ENCODE measurements at regions not wholly inside any gene's neighbourhood (a gene's known extent, or its start where the extent isn't known, plus 50 kb on each side); places are given as distances from the start of the nearest gene placed in this dataset.

DNA sequence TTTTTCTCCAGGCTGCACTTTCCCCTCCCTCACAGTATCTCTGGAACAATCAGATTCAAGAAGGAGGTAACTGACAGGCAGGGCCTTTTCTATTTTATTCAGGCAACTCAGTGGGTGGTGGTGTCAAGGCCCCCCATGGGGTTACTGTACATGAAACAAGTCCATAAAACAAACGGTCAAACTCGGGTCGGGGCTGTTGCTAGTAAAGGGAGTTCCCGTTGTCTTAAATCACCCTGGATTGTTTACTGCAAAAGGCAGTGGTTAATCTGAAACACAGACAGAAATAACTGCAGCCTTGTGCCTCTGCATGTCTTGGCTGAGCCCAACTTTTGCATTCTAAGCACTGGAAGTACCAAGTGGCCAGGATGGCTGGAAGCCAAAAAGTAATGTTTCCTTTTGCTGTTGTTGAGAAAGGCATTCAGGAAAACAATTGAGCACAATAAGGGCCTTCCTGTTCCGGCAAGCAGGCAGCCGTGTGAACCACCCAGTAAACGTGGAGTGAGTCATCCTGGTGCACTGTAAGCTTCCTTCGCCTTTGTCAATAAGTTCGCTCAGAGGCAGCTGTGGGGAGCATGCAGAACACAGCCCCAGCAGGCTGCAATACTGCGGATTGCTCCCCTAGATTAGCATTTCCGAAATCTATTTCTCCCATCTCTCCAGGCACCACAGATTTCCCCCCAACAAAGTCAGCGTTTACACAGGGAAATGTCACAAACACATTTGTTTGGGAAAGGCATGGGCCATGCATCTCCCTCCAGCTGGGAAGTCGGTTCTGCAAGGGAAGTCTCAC lies 149.6 kb downstream of the IRS1 start (continued):
- TF ChIP-seq ATF6 (CRISPR knock-in tag; conservative IDR thresholded peaks at IDR 0.05) (no peak), ZNF331 (CRISPR knock-in tag; IDR thresholded peaks at IDR 0.05) (peak; percentile 96), ZNF224 (CRISPR knock-in tag; IDR thresholded peaks at IDR 0.05) (peak; percentile 81), NFE2L2 (IDR thresholded peaks at IDR 0.05; ENCODE audit: low read length) (no peak), ZNF598 (CRISPR knock-in tag; IDR thresholded peaks at IDR 0.05; ENCODE audit: borderline replicate concordance) (peak; percentile 29; the same call in 1 of the 2 replicates), ZFX (CRISPR knock-in tag; IDR thresholded peaks at IDR 0.05; ENCODE audit: low read depth) (peak; percentile 86), HES4 (CRISPR knock-in tag; IDR thresholded peaks at IDR 0.05; ENCODE audit: borderline replicate concordance) (no peak; the same call in 1 of the 2 replicates), ZNF616 (CRISPR knock-in tag; IDR thresholded peaks at IDR 0.05; ENCODE audit: low read depth) (peak; percentile 77; the same call in 1 of the 2 replicates), ZSCAN22 (CRISPR knock-in tag; IDR thresholded peaks at IDR 0.05) (no peak; the same call in 1 of the 2 replicates), ZNF577 (CRISPR knock-in tag; IDR thresholded peaks at IDR 0.05; ENCODE audit: borderline replicate concordance, low read depth) (no peak), EP300 (IDR thresholded peaks at IDR 0.05; ENCODE audit: low read depth in 2 of 2, low read length in 2 of 2) (peak in 1 of 2 experiments; percentile 84; a peak in 1 of 4 replicates), EP300 (CRISPR knock-in tag; IDR thresholded peaks at IDR 0.05; ENCODE audit: borderline replicate concordance) (peak; percentile 85; the same call in 1 of the 2 replicates), KLF13 (CRISPR knock-in tag; IDR thresholded peaks at IDR 0.05) (no peak), SRSF1 (optimal IDR thresholded peaks at IDR 0.05; ENCODE audit: low read depth, low read length) (no peak), FOXP1 (IDR thresholded peaks at IDR 0.05) (peak; percentile 75), FOXP1 (CRISPR knock-in tag; IDR thresholded peaks at IDR 0.05) (peak; percentile 98), JDP2 (CRISPR knock-in tag; IDR thresholded peaks at IDR 0.05; ENCODE audit: borderline replicate concordance) (no peak), JUNB (CRISPR knock-in tag; IDR thresholded peaks at IDR 0.05; ENCODE audit: borderline replicate concordance) (peak; percentile 88), RXRB (CRISPR knock-in tag; IDR thresholded peaks at IDR 0.05; ENCODE audit: borderline replicate concordance) (peak; percentile 87), SMARCC2 (IDR thresholded peaks at IDR 0.05) (no peak)
- TF ChIP-seq, protein P1, sequence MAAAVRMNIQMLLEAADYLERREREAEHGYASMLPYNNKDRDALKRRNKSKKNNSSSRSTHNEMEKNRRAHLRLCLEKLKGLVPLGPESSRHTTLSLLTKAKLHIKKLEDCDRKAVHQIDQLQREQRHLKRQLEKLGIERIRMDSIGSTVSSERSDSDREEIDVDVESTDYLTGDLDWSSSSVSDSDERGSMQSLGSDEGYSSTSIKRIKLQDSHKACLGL (CRISPR knock-in tag; IDR thresholded peaks at IDR 0.05), result peak; percentile 72; the same call in 1 of the 2 replicates
- TF ChIP-seq, protein P2, sequence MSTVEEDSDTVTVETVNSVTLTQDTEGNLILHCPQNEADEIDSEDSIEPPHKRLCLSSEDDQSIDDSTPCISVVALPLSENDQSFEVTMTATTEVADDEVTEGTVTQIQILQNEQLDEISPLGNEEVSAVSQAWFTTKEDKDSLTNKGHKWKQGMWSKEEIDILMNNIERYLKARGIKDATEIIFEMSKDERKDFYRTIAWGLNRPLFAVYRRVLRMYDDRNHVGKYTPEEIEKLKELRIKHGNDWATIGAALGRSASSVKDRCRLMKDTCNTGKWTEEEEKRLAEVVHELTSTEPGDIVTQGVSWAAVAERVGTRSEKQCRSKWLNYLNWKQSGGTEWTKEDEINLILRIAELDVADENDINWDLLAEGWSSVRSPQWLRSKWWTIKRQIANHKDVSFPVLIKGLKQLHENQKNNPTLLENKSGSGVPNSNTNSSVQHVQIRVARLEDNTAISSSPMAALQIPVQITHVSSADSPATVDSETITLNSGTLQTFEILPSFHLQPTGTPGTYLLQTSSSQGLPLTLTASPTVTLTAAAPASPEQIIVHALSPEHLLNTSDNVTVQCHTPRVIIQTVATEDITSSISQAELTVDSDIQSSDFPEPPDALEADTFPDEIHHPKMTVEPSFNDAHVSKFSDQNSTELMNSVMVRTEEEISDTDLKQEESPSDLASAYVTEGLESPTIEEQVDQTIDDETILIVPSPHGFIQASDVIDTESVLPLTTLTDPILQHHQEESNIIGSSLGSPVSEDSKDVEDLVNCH (CRISPR knock-in tag; IDR thresholded peaks at IDR 0.05), result no peak
- TF ChIP-seq, protein P3, sequence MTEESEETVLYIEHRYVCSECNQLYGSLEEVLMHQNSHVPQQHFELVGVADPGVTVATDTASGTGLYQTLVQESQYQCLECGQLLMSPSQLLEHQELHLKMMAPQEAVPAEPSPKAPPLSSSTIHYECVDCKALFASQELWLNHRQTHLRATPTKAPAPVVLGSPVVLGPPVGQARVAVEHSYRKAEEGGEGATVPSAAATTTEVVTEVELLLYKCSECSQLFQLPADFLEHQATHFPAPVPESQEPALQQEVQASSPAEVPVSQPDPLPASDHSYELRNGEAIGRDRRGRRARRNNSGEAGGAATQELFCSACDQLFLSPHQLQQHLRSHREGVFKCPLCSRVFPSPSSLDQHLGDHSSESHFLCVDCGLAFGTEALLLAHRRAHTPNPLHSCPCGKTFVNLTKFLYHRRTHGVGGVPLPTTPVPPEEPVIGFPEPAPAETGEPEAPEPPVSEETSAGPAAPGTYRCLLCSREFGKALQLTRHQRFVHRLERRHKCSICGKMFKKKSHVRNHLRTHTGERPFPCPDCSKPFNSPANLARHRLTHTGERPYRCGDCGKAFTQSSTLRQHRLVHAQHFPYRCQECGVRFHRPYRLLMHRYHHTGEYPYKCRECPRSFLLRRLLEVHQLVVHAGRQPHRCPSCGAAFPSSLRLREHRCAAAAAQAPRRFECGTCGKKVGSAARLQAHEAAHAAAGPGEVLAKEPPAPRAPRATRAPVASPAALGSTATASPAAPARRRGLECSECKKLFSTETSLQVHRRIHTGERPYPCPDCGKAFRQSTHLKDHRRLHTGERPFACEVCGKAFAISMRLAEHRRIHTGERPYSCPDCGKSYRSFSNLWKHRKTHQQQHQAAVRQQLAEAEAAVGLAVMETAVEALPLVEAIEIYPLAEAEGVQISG (CRISPR knock-in tag; IDR thresholded peaks at IDR 0.05), result peak; percentile 74; the same call in 1 of the 2 replicates
